Naive thymus-derived CD4-positive, alpha-beta T cell (primary cell): ENCODE measurements at regions not wholly inside any gene's neighbourhood (a gene's known extent, or its start where the extent isn't known, plus 50 kb on each side); places are given as distances from the start of the nearest gene placed in this dataset.

Experiments used
- ATAC-seq: fragments of 150-1000 bp; cut with Tn5 transposase; 2 replicates; pipeline ENCODE4 v1.10.0; 2021; ENCODE audit warnings: mild to moderate bottlenecking, moderate library complexity
- CTCF ChIA-PET: fragments of 350-600 bp; sonication (Branson Sonifier 250); formaldehyde crosslinking; loops from one replicate; lab custom pipeline; 2021; ENCODE audit warnings: antibody characterized with exemption; lab: Charles Lee
- POLR2A ChIA-PET: fragments of 350-600 bp; sonication (Branson Sonifier 250); formaldehyde crosslinking; loops from one replicate; lab custom pipeline; 2021; ENCODE audit warnings: antibody characterized with exemption, inconsistent platforms; lab: Charles Lee
- DNase-seq, 9 donors: peaks; one replicate each; pipeline versions ENCODE4 v3.0.0 to v3.0.0-alpha.2; 2020 to 2022; ENCODE audit warnings: mixed read lengths in 1 of 9
- H3K27ac ChIP-seq: one replicate; pipeline ENCODE4 v1.7.0; 2013; ENCODE audit warnings: mild to moderate bottlenecking, low read depth, low read length, moderate library complexity
- H3K27me3 ChIP-seq, 2 donors: one replicate each; pipeline ENCODE4 v1.7.0; 2013; ENCODE audit warnings: low read length in 2 of 2, mild to moderate bottlenecking in 2 of 2, moderate library complexity in 2 of 2; ENCODE audit not compliant: control insufficient read depth in 2 of 2, insufficient read depth in 2 of 2
- H3K36me3 ChIP-seq, 3 experiments: 1 replicate in 2 of 3; 2 replicates in 1 of 3; pipeline ENCODE4 v1.7.0; 2013; ENCODE audit warnings: low read length in 3 of 3, mild to moderate bottlenecking in 3 of 3, moderate library complexity in 1 of 3; ENCODE audit not compliant: insufficient read depth in 3 of 3, control insufficient read depth in 2 of 3
- H3K4me1 ChIP-seq, 2 donors: one replicate each; pipeline ENCODE4 v1.7.0; 2013; ENCODE audit warnings: low read length in 2 of 2, mild to moderate bottlenecking in 2 of 2, moderate library complexity in 1 of 2; ENCODE audit not compliant: control insufficient read depth in 2 of 2, insufficient read depth in 2 of 2
- H3K4me3 ChIP-seq: 2 replicates; pipeline ENCODE4 v1.7.0; 2013; ENCODE audit warnings: mild to moderate bottlenecking, low read length
- H3K9me3 ChIP-seq, 3 experiments: 1 replicate in 2 of 3; 2 replicates in 1 of 3; pipeline ENCODE4 v1.7.0; 2013; ENCODE audit warnings: low read length in 3 of 3; ENCODE audit not compliant: control insufficient read depth in 2 of 3
- H3K27ac Mint-ChIP-seq, 9 donors: one replicate each; pipeline ENCODE4 v1.8.0; 2020 to 2022; ENCODE audit warnings: mixed read lengths in 9 of 9, mild to moderate bottlenecking in 8 of 9, moderate library complexity in 5 of 9, inconsistent platforms in 2 of 9
- H3K27me3 Mint-ChIP-seq, 5 donors: one replicate each; pipeline ENCODE4 v1.8.0; 2021 to 2022; ENCODE audit warnings: mixed read lengths in 5 of 5, mild to moderate bottlenecking in 1 of 5
- H3K36me3 Mint-ChIP-seq, 5 donors: one replicate each; pipeline ENCODE4 v1.8.0; 2020 to 2022; ENCODE audit warnings: mixed read lengths in 5 of 5, mild to moderate bottlenecking in 3 of 5, inconsistent platforms in 1 of 5
- H3K4me1 Mint-ChIP-seq, 7 donors: one replicate each; pipeline ENCODE4 v1.8.0; 2020 to 2022; ENCODE audit warnings: mixed read lengths in 7 of 7, mild to moderate bottlenecking in 3 of 7, inconsistent platforms in 1 of 7
- H3K4me3 Mint-ChIP-seq, 10 donors: one replicate each; pipeline ENCODE4 v1.8.0; 2020 to 2022; ENCODE audit warnings: mild to moderate bottlenecking in 10 of 10, mixed read lengths in 10 of 10, moderate library complexity in 6 of 10, inconsistent platforms in 2 of 10
- H3K9me3 Mint-ChIP-seq, 11 donors: one replicate each; pipeline ENCODE4 v1.8.0; 2020 to 2022; ENCODE audit warnings: mixed read lengths in 11 of 11, mild to moderate bottlenecking in 4 of 11, inconsistent platforms in 1 of 11, moderate library complexity in 1 of 11
- intact Hi-C, 2 donors: fragments of 100-400 bp; cut with micrococcal nuclease; formaldehyde crosslinking; loops; one replicate each; pipeline ENCODE4 v1.15.1; 2023

GRCh38 chr6:159329081-159329480, 159.9 kb downstream of the FNDC1 start:
- POLR2A ChIA-PET, result no interaction called here
- no peak for DNase-seq
- Mint-ChIP-seq H3K27me3 (peaks cover 0 to 35% (median 15%) of the 10 kb centered on the region in 5 donors), H3K9me3 (peaks cover 5 to 17% (median 10%) of the 10 kb centered on the region in 11 donors), H3K4me3 (no peak overlapping the region), H3K36me3 (peaks cover 0 to 6% (median 0%) of the 10 kb centered on the region in 5 donors), H3K4me1 (peaks cover 0 to 1% (median 0%) of the 10 kb centered on the region in 7 donors), H3K27ac (no peak overlapping the region)
- Histone ChIP-seq H3K4me3 (no peak overlapping the region), H3K27ac (no peak overlapping the region), H3K9me3 (peaks cover 0 to 3% (median 0%) of the 10 kb centered on the region in 3 experiments), H3K27me3 (no peaks in the 10 kb centered on the region), H3K36me3 (no peaks in the 10 kb centered on the region), H3K4me1 (no peaks in the 10 kb centered on the region)
- CTCF ChIA-PET, result no interaction called here
- no peak for ATAC-seq
- intact Hi-C loops, result no loop called here

GRCh38 chr6:159328052-159328451, 158.9 kb downstream of the FNDC1 start:
- H3K36me3 ChIP-seq, result no peaks in the 10 kb centered on the region
- DNase-seq (no peak), ATAC-seq (no peak)
- H3K9me3 ChIP-seq, result peaks cover 0 to under 1% (median 0%) of the 10 kb centered on the region in 3 experiments
- no peak overlapping the region for H3K4me3 ChIP-seq
- H3K27me3 Mint-ChIP-seq, result peaks cover 0 to 28% (median 11%) of the 10 kb centered on the region in 5 donors
- H3K4me1 Mint-ChIP-seq, result peaks cover 0 to 1% (median 0%) of the 10 kb centered on the region in 7 donors
- no peaks in the 10 kb centered on the region for H3K36me3 Mint-ChIP-seq
- POLR2A ChIA-PET, result no interaction called here
- CTCF ChIA-PET, result no interaction called here
- H3K27ac Mint-ChIP-seq, result no peak overlapping the region
- intact Hi-C loops, result no loop called here
- H3K27me3 ChIP-seq, result no peaks in the 10 kb centered on the region
- H3K9me3 Mint-ChIP-seq, result peaks cover 0 to 12% (median 5%) of the 10 kb centered on the region in 11 donors
- no peaks in the 10 kb centered on the region for H3K4me1 ChIP-seq
- no peak overlapping the region for H3K27ac ChIP-seq
- no peak overlapping the region for H3K4me3 Mint-ChIP-seq

- no peaks in the 10 kb centered on the region for H3K27me3 ChIP-seq
- Mint-ChIP-seq H3K9me3 (peaks cover 0 to 3% (median 0%) of the 10 kb centered on the region in 11 donors), H3K4me1 (peaks cover 0 to 1% (median 0%) of the 10 kb centered on the region in 7 donors), H3K4me3 (no peak overlapping the region), H3K27me3 (peaks cover under 1 to 26% (median 18%) of the 10 kb centered on the region in 5 donors), H3K27ac (no peak overlapping the region), H3K36me3 (no peaks in the 10 kb centered on the region)
- no peak overlapping the region for H3K27ac ChIP-seq
- H3K4me3 ChIP-seq, result no peak overlapping the region
- DNase-seq (no peak), ATAC-seq (no peak)
- H3K4me1 ChIP-seq, result no peaks in the 10 kb centered on the region
- no peaks in the 10 kb centered on the region for H3K9me3 ChIP-seq
- H3K36me3 ChIP-seq, result no peaks in the 10 kb centered on the region
- CTCF ChIA-PET, result no interaction called here
- POLR2A ChIA-PET, result no interaction called here
- intact Hi-C loops, result no loop called here
These were observed 156.3 kb downstream of the FNDC1 start for GRCh38 chr6:159325476-159325875.

GRCh38 chr6:159324596-159324995, 155.4 kb downstream of the FNDC1 start:
- no peaks in the 10 kb centered on the region for H3K27me3 ChIP-seq
- Mint-ChIP-seq H3K4me3 (no peak overlapping the region), H3K4me1 (peaks cover 0 to 1% (median 0%) of the 10 kb centered on the region in 7 donors), H3K36me3 (no peaks in the 10 kb centered on the region), H3K27me3 (peaks cover under 1 to 32% (median 19%) of the 10 kb centered on the region in 5 donors), H3K27ac (no peak overlapping the region), H3K9me3 (peaks cover 0 to 2% (median 0%) of the 10 kb centered on the region in 11 donors)
- ChIA-PET POLR2A (no interaction called here), CTCF (no interaction called here)
- no peaks in the 10 kb centered on the region for H3K36me3 ChIP-seq
- ATAC-seq (no peak), DNase-seq (no peak)
- intact Hi-C loops, result no loop called here
- H3K4me1 ChIP-seq, result no peaks in the 10 kb centered on the region
- H3K27ac ChIP-seq, result no peak overlapping the region
- H3K4me3 ChIP-seq, result no peak overlapping the region
- H3K9me3 ChIP-seq, result no peaks in the 10 kb centered on the region
